ENCODE measurements at regions not wholly inside any gene's neighbourhood (a gene's known extent, or its start where the extent isn't known, plus 50 kb on each side); places are given as distances from the start of the nearest gene placed in this dataset.

GRCh38 chr20:57939499-57939898 is 229.7 kb upstream of the PMEPA1 start:
- H3K4me1 Mint-ChIP-seq (ENCODE audit: low read depth): no peaks in the 10 kb centered on the region
- H3K36me3 Mint-ChIP-seq (ENCODE audit: low read depth): no peaks in the 10 kb centered on the region
- H3K27ac Mint-ChIP-seq: no peak overlapping the region
- intact Hi-C loops (cut with micrococcal nuclease): no loop called here
- no peaks in the 10 kb centered on the region for H3K9me3 Mint-ChIP-seq
- H3K27me3 Mint-ChIP-seq: no peaks in the 10 kb centered on the region
- H3K4me3 Mint-ChIP-seq: no peak overlapping the region

GRCh38 chr20:57938158-57939108 is 228.6 kb upstream of the PMEPA1 start:
- no peaks in the 10 kb centered on the region for H3K27me3 Mint-ChIP-seq
- intact Hi-C loops (cut with micrococcal nuclease): no loop called here
- no peaks in the 10 kb centered on the region for H3K9me3 Mint-ChIP-seq
- H3K4me3 Mint-ChIP-seq: no peak overlapping the region
- no peaks in the 10 kb centered on the region for H3K36me3 Mint-ChIP-seq (ENCODE audit: low read depth)
- H3K27ac Mint-ChIP-seq: no peak overlapping the region
- H3K4me1 Mint-ChIP-seq (ENCODE audit: low read depth): no peaks in the 10 kb centered on the region

GRCh38 chr20:57936636-57937385 is 227.0 kb upstream of the PMEPA1 start:
- Mint-ChIP-seq H3K36me3 (ENCODE audit: low read depth) (no peaks in the 10 kb centered on the region), H3K27me3 (peaks cover 2% of the 10 kb centered on the region), H3K4me3 (no peak overlapping the region), H3K9me3 (no peaks in the 10 kb centered on the region), H3K27ac (no peak overlapping the region), H3K4me1 (ENCODE audit: low read depth) (no peaks in the 10 kb centered on the region)
- intact Hi-C loops (cut with micrococcal nuclease): no loop called here

GRCh38 chr20:57934913-57935312 is 225.1 kb upstream of the PMEPA1 start:
- Mint-ChIP-seq H3K4me3 (no peak overlapping the region), H3K27me3 (peaks cover 4% of the 10 kb centered on the region), H3K9me3 (no peaks in the 10 kb centered on the region), H3K36me3 (ENCODE audit: low read depth) (no peaks in the 10 kb centered on the region), H3K27ac (no peak overlapping the region), H3K4me1 (ENCODE audit: low read depth) (no peaks in the 10 kb centered on the region)
- intact Hi-C loops (cut with micrococcal nuclease): no loop called here

- Mint-ChIP-seq H3K4me1 (ENCODE audit: low read depth) (no peaks in the 10 kb centered on the region), H3K27ac (no peak overlapping the region), H3K36me3 (ENCODE audit: low read depth) (no peaks in the 10 kb centered on the region), H3K4me3 (no peak overlapping the region), H3K9me3 (no peaks in the 10 kb centered on the region), H3K27me3 (peaks cover 4% of the 10 kb centered on the region)
- intact Hi-C loops (cut with micrococcal nuclease): no loop called here
These were observed 224.4 kb upstream of the PMEPA1 start for GRCh38 chr20:57934007-57934805.

GRCh38 chr20:57932227-57932864 is 222.5 kb upstream of the PMEPA1 start:
- H3K4me3 Mint-ChIP-seq: no peak overlapping the region
- no peaks in the 10 kb centered on the region for H3K36me3 Mint-ChIP-seq (ENCODE audit: low read depth)
- peaks cover 4% of the 10 kb centered on the region for H3K27me3 Mint-ChIP-seq
- intact Hi-C loops (cut with micrococcal nuclease): no loop called here
- no peaks in the 10 kb centered on the region for H3K4me1 Mint-ChIP-seq (ENCODE audit: low read depth)
- H3K9me3 Mint-ChIP-seq: peaks cover 2% of the 10 kb centered on the region
- H3K27ac Mint-ChIP-seq: no peak overlapping the region

GRCh38 chr20:57930351-57930750 is 220.5 kb upstream of the PMEPA1 start:
- peaks cover 4% of the 10 kb centered on the region for H3K27me3 Mint-ChIP-seq
- H3K27ac Mint-ChIP-seq: no peak overlapping the region
- intact Hi-C loops (cut with micrococcal nuclease): no loop called here
- no peaks in the 10 kb centered on the region for H3K36me3 Mint-ChIP-seq (ENCODE audit: low read depth)
- no peaks in the 10 kb centered on the region for H3K4me1 Mint-ChIP-seq (ENCODE audit: low read depth)
- H3K4me3 Mint-ChIP-seq: no peak overlapping the region
- peaks cover 22% of the 10 kb centered on the region for H3K9me3 Mint-ChIP-seq

- Mint-ChIP-seq H3K4me3 (no peak overlapping the region), H3K4me1 (ENCODE audit: low read depth) (no peaks in the 10 kb centered on the region), H3K27me3 (peaks cover 4% of the 10 kb centered on the region), H3K36me3 (ENCODE audit: low read depth) (no peaks in the 10 kb centered on the region), H3K27ac (no peak overlapping the region), H3K9me3 (peaks cover 27% of the 10 kb centered on the region)
- intact Hi-C loops (cut with micrococcal nuclease): no loop called here
These were observed 218.6 kb upstream of the PMEPA1 start for GRCh38 chr20:57928181-57928967.

GRCh38 chr20:57927376-57927775 is 217.6 kb upstream of the PMEPA1 start:
- H3K4me1 Mint-ChIP-seq (ENCODE audit: low read depth): peaks cover 1% of the 10 kb centered on the region
- H3K27ac Mint-ChIP-seq: no peak overlapping the region
- H3K4me3 Mint-ChIP-seq: no peak overlapping the region
- no peaks in the 10 kb centered on the region for H3K36me3 Mint-ChIP-seq (ENCODE audit: low read depth)
- peaks cover 2% of the 10 kb centered on the region for H3K27me3 Mint-ChIP-seq
- peaks cover 27% of the 10 kb centered on the region for H3K9me3 Mint-ChIP-seq
- intact Hi-C loops (cut with micrococcal nuclease): no loop called here

- Mint-ChIP-seq H3K27me3 (peaks cover 1% of the 10 kb centered on the region), H3K4me1 (ENCODE audit: low read depth) (peaks cover 9% of the 10 kb centered on the region), H3K4me3 (no peak overlapping the region), H3K36me3 (ENCODE audit: low read depth) (no peaks in the 10 kb centered on the region), H3K27ac (no peak overlapping the region), H3K9me3 (peaks cover 27% of the 10 kb centered on the region)
- intact Hi-C loops (cut with micrococcal nuclease): no loop called here
These were observed 212.9 kb upstream of the PMEPA1 start for GRCh38 chr20:57922706-57923105.

- Mint-ChIP-seq H3K36me3 (ENCODE audit: low read depth) (no peaks in the 10 kb centered on the region), H3K4me1 (ENCODE audit: low read depth) (peaks cover 9% of the 10 kb centered on the region), H3K4me3 (no peak overlapping the region), H3K9me3 (peaks cover 22% of the 10 kb centered on the region), H3K27ac (no peak overlapping the region), H3K27me3 (peaks cover 1% of the 10 kb centered on the region)
- intact Hi-C loops (cut with micrococcal nuclease): no loop called here
These were observed 212.3 kb upstream of the PMEPA1 start for GRCh38 chr20:57922083-57922482.

- Mint-ChIP-seq H3K4me1 (ENCODE audit: low read depth) (peaks cover 9% of the 10 kb centered on the region), H3K9me3 (peaks cover 18% of the 10 kb centered on the region), H3K4me3 (no peak overlapping the region), H3K36me3 (ENCODE audit: low read depth) (no peaks in the 10 kb centered on the region), H3K27me3 (peaks cover 1% of the 10 kb centered on the region), H3K27ac (no peak overlapping the region)
- intact Hi-C loops (cut with micrococcal nuclease): no loop called here
These were observed 211.9 kb upstream of the PMEPA1 start for GRCh38 chr20:57921676-57922075.

- Mint-ChIP-seq H3K4me1 (ENCODE audit: low read depth) (peaks cover 9% of the 10 kb centered on the region), H3K27me3 (peaks cover 1% of the 10 kb centered on the region), H3K4me3 (no peak overlapping the region), H3K27ac (no peak overlapping the region), H3K36me3 (ENCODE audit: low read depth) (no peaks in the 10 kb centered on the region), H3K9me3 (peaks cover 11% of the 10 kb centered on the region)
- intact Hi-C loops (cut with micrococcal nuclease): no loop called here
These were observed 211.2 kb upstream of the PMEPA1 start for GRCh38 chr20:57920971-57921370.

Measured in dendritic cell treated with granulocyte-macrophage colony-stimulating factor and Interleukin-4, amounts not matched to agents 40 ng/mL and 50 ng/mL, for 4 days (primary cell).